ENCODE measurements at regions not wholly inside any gene's neighbourhood (a gene's known extent, or its start where the extent isn't known, plus 50 kb on each side); places are given as distances from the start of the nearest gene placed in this dataset.
A peak's percentile ranks its signal among the peaks of the same experiment; 100 is the strongest.

DNA sequence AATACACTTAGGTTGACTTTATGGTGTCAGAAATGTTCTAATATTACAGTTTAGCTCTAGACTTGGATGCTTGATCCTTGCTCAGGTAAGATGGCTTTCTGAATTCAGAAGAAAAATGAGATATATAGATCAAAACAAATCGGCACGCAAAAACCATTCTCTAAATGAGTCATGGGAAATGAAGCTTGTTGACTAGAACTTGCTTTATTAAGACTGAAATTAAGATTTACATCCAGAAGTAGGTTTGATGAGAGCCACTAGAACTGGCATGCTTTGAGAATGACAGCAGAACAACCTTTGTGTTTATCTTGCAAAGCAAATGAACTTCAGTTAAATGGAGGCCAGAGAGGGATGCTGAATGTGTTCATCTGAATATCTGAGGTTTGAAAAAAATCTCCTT, 304.9 kb upstream of the KLF3 start:
- H3K27me3 Mint-ChIP-seq, result peaks cover 0 to 2% of the 10 kb centered on the region in 2 donors
- H3K9me3 Mint-ChIP-seq, result no peaks in the 10 kb centered on the region
- ATAC-seq (no peak), DNase-seq (ENCODE audit: low spot score) (no peak)
- H3K4me1 Mint-ChIP-seq (ENCODE audit: low read depth in 2 of 2), result peaks cover 0 to 10% of the 10 kb centered on the region in 2 donors
- peak overlapping the region in 1 of 2 donors; percentile 43 for H3K27ac Mint-ChIP-seq
- no peak overlapping the region for H3K4me3 Mint-ChIP-seq
- no peaks in the 10 kb centered on the region for H3K36me3 Mint-ChIP-seq

DNA sequence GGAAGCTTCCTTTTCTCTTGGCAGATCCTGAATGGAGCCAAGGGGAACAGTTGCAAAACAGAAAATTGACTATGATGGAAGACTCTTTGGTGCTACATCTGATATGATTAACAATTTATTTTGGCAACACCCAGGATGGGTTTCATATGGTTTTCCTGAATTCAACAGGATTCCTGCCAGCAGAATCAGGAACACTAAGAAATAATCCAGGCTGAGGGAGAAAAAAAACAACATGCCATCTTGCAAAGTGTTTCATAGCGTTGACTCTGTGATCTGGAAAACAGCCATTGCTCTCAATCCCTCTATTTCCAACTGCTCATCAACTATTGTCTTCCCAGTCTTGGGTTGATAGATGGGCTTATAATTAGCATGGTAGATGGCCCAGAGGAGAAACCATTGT, 303.8 kb upstream of the KLF3 start:
- no peaks in the 10 kb centered on the region for H3K9me3 Mint-ChIP-seq

DNA sequence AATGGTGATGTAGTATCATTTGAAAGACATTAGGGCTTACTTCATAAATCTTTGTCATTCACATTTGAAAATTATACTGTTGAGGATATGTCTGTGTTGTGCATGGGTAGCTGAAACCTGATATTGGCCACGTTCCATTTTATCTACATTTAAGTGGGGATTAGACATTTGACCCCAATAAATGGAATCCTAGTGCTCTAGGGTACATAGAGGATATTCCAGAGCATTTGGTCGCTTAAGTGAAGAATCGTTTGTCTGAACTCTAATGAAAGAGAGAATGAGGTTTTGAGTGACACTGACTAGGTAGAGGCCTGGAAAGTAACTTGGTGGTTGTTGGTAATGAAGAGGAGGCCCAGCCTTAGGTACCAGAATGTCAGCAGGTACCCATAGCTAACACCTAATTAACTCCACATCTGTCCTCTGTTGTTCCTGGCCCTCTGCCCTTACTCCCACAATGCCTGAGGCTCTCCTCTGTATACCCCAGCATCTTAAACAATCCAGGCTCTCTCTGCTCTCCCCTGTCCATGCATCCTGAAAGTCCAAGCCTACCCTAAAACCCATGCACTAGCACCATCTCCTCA, 299.5 kb upstream of the KLF3 start:
- ATAC-seq (no peak), DNase-seq (ENCODE audit: low spot score) (no peak)
- Mint-ChIP-seq H3K9me3 (no peaks in the 10 kb centered on the region), H3K4me1 (ENCODE audit: low read depth in 2 of 2) (peaks cover 6 to 7% of the 10 kb centered on the region in 2 donors), H3K27me3 (peaks cover 0 to 7% of the 10 kb centered on the region in 2 donors), H3K36me3 (no peaks in the 10 kb centered on the region), H3K27ac (no peak overlapping the region), H3K4me3 (no peak overlapping the region)

More for the DNA sequence above, 303.8 kb upstream of the KLF3 start:
- Mint-ChIP-seq H3K27me3 (peaks cover 0 to 2% of the 10 kb centered on the region in 2 donors), H3K4me1 (ENCODE audit: low read depth in 2 of 2) (peaks cover 0 to 10% of the 10 kb centered on the region in 2 donors), H3K4me3 (no peak overlapping the region), H3K27ac (no peak overlapping the region), H3K36me3 (no peaks in the 10 kb centered on the region)
- ATAC-seq (no peak), DNase-seq (ENCODE audit: low spot score) (no peak)

DNA sequence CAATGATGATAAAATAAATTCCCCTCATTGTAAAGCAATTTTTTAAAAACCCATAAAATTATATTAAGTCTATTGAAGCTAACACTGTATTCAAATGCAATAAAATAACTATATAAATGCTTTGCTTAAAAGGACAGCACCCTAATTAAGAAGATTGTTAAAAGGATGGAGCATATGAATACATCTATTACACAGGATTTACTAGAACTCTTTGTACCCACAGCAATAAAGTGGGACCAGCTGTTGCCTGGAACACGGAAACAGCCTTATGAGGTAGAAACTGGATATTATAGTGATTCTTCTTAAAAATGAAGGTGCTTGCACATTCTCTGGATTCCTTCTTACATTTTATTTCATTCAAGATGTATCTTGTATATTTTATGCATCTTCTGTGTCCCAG, 298.7 kb upstream of the KLF3 start:
- Mint-ChIP-seq H3K27ac (no peak overlapping the region), H3K4me3 (no peak overlapping the region), H3K9me3 (no peaks in the 10 kb centered on the region), H3K27me3 (peaks cover 0 to 5% of the 10 kb centered on the region in 2 donors), H3K36me3 (no peaks in the 10 kb centered on the region), H3K4me1 (ENCODE audit: low read depth in 2 of 2) (peaks cover 6 to 7% of the 10 kb centered on the region in 2 donors)
- no peak for ATAC-seq
- no peak for DNase-seq (ENCODE audit: low spot score)

DNA sequence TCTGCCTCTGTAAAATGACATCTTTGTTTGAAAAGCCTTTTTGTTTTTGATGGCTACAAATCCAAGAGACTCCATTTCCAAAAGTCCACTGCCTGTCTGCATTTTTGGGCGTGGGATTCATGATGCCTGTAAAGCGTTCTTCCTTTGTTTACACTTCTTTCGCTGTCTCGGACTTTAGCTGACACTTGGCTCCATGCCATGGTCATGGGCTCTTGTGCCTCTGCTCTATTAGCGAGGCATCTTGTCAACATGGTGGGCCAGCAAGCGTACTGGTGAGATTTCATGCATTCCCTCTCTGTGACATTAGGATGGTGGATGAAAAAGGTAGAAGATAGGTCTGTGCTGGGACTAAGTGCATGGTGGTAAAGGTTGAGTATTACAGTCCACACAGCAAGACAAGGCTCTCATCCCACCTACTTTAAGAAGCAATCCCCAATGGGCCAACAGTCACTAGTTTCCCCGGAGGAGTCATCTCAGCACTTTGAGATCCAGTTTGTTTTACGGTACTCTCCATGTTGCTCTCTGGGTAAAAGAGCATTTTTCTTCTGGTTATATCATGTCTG, 298.2 kb upstream of the KLF3 start:
- no peak for ATAC-seq
- no peaks in the 10 kb centered on the region for H3K36me3 Mint-ChIP-seq

DNA sequence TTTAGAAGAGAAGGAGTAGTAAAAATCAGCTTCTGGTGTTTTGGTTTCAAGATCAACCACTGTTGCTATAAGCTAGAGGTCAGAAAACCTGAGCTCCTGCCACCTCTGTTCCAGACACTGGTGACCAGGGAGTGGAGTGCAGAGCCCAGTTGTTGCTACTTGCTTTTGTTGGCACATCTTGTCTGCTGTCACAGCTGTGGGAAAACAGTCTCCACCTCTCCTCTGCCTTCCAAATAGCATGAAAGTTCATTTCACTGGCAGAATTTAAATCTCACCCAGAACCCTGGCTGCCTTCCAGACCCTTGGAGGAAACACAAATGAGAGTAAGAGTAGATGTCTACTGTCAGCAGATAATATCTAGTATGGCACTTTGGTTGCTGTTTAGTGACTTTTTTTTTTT, 297.5 kb upstream of the KLF3 start:
- H3K27ac Mint-ChIP-seq, result peak overlapping the region in 1 of 2 donors; percentile 67
- no peak overlapping the region for H3K4me3 Mint-ChIP-seq
- H3K4me1 Mint-ChIP-seq (ENCODE audit: low read depth in 2 of 2), result peaks cover 7 to 8% of the 10 kb centered on the region in 2 donors
- ATAC-seq (no peak), DNase-seq (ENCODE audit: low spot score) (no peak)
- no peaks in the 10 kb centered on the region for H3K9me3 Mint-ChIP-seq
- H3K27me3 Mint-ChIP-seq, result peaks cover 0 to 5% of the 10 kb centered on the region in 2 donors
- no peaks in the 10 kb centered on the region for H3K36me3 Mint-ChIP-seq

More for the DNA sequence above, 298.2 kb upstream of the KLF3 start:
- H3K4me1 Mint-ChIP-seq (ENCODE audit: low read depth in 2 of 2), result peaks cover 6 to 7% of the 10 kb centered on the region in 2 donors
- no peaks in the 10 kb centered on the region for H3K9me3 Mint-ChIP-seq
- peak overlapping the region in 1 of 2 donors; percentile 67 for H3K27ac Mint-ChIP-seq
- H3K4me3 Mint-ChIP-seq, result no peak overlapping the region
- peaks cover 0 to 5% of the 10 kb centered on the region in 2 donors for H3K27me3 Mint-ChIP-seq
- no peak for DNase-seq (ENCODE audit: low spot score)

DNA sequence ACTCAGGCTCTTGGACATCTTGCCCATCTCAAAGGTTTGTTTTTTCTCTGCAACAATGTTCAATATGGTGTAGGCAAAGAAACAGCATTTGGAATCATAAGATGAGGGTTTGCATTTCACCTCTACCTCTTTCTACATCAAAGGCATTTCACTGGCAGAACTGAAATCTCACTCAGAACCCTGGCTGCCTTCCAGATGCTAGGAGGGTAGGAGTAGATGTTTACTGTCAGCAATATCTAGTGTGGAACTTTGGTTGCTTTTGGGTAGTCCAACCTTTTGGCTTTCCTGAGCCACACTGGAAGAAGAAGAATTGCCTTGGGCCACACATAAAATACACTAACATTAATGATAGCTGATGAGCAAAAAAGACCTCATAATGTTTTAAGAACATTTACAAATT, 297.0 kb upstream of the KLF3 start:
- no peak for ATAC-seq
- Mint-ChIP-seq H3K27me3 (peaks cover 0 to 5% of the 10 kb centered on the region in 2 donors), H3K9me3 (no peaks in the 10 kb centered on the region), H3K36me3 (no peaks in the 10 kb centered on the region), H3K4me1 (ENCODE audit: low read depth in 2 of 2) (peaks cover 7 to 13% of the 10 kb centered on the region in 2 donors), H3K27ac (peak overlapping the region in 1 of 2 donors; percentile 67), H3K4me3 (no peak overlapping the region)
- no peak for DNase-seq (ENCODE audit: low spot score)

DNA sequence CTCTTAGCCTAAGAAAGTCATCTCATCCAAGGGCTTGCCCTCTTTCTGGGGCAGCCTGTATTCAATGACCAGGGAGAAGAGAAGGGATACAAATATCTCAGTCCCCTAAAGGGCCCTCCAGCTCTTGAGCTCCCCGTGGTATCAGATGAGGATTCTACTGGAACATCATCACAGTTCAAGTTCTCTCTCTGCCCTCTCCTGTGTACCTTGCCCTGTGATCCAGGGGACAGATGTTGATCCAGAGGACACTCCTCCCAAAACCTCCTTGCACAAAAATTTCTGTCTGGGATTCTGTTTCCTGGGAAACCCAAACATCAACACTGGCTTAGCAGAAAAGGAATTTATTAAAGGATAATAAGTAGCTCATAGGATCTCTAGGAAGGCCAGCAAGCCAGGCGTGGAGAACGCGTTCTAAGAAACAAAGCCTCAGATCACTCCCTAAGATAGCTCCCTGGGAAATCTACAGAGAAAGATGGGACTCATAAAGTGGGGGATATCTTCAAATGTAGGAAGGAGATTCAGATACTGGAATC, 296.3 kb upstream of the KLF3 start:
- Mint-ChIP-seq H3K4me1 (ENCODE audit: low read depth in 2 of 2) (peaks cover 7 to 15% of the 10 kb centered on the region in 2 donors), H3K4me3 (no peak overlapping the region), H3K9me3 (no peaks in the 10 kb centered on the region), H3K27ac (peak overlapping the region in 1 of 2 donors; percentile 67), H3K36me3 (no peaks in the 10 kb centered on the region), H3K27me3 (peaks cover 0 to 5% of the 10 kb centered on the region in 2 donors)
- no peak for DNase-seq (ENCODE audit: low spot score)
- ATAC-seq, result no peak

DNA sequence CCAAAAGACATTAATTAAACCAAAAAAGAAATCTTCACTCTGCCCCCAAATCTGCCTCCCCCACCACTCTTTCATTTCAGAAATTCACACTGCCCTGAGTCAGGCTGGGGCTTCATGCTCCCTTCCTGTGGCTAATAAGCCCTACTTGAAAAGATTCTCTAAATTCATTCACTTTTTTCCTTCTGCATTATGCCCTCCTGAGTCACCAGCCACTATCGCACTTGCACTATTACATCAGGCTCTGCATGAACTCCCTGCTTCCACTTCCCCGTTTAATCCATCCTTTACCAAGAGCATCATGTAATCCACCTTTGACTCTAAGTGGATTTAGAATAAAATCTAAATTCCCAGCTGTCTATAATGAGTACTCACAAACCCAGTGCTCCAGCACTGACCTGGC, 295.4 kb upstream of the KLF3 start:
- peak overlapping the region in 1 of 2 donors; percentile 20 for H3K27ac Mint-ChIP-seq
- ATAC-seq (no peak), DNase-seq (ENCODE audit: low spot score) (no peak)
- H3K9me3 Mint-ChIP-seq, result no peaks in the 10 kb centered on the region
- H3K27me3 Mint-ChIP-seq, result peaks cover 0 to 5% of the 10 kb centered on the region in 2 donors
- peaks cover 12 to 18% of the 10 kb centered on the region in 2 donors for H3K4me1 Mint-ChIP-seq (ENCODE audit: low read depth in 2 of 2)
- H3K4me3 Mint-ChIP-seq, result no peak overlapping the region
- no peaks in the 10 kb centered on the region for H3K36me3 Mint-ChIP-seq

DNA sequence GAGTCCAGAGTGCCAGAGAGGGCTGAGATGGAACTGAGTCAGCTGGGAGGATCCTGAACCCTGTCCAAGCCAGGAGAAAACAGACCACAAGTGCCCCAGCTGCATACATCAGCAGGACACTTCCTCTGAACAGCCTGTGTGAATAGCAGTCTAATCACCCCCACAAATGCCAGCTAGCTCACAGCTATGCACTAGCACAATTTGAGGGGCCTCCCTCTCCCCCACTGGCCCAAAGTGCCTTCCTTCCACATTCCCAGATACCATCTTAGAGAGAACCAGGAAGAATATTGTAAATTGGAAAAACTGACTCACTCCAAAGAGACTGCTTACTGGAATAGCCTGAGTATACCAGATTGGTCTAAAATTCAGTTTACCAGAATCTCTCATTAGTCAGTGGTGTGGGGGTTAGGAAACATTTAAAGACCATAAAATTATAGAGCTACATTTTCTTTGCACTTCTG, 292.6 kb upstream of the KLF3 start:
- H3K27me3 Mint-ChIP-seq, result peaks cover 0 to 5% of the 10 kb centered on the region in 2 donors
- peaks cover 12 to 20% of the 10 kb centered on the region in 2 donors for H3K4me1 Mint-ChIP-seq (ENCODE audit: low read depth in 2 of 2)
- H3K4me3 Mint-ChIP-seq, result no peak overlapping the region
- H3K9me3 Mint-ChIP-seq, result no peaks in the 10 kb centered on the region
- DNase-seq (ENCODE audit: low spot score) (no peak), ATAC-seq (no peak)
- H3K27ac Mint-ChIP-seq, result peak overlapping the region in 1 of 2 donors; percentile 12
- H3K36me3 Mint-ChIP-seq, result no peaks in the 10 kb centered on the region

DNA sequence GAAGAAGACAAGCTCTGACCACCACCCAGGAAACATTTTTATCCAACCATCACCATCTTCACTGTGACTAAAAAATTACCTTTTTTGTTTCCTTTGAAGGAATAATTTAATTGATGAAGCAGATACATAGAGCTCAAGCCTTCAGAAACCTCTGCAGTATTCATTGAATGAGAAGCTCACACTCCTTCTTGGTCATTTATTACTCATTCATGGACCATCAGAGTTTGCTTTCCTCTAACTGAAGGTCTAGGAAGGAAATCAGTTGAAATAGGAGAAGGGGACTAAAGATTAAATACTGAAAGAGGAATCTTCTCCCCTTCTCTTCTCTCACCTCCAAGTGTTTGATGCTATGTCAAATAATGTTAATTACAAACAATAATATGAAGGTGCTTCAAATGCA, 290.6 kb upstream of the KLF3 start:
- ATAC-seq, result peak in 1 of 2 donors; percentile 59
- Mint-ChIP-seq H3K36me3 (peaks cover 7% of the 10 kb centered on the region), H3K4me1 (ENCODE audit: low read depth in 2 of 2) (peaks cover 17 to 22% of the 10 kb centered on the region in 2 donors)

DNA sequence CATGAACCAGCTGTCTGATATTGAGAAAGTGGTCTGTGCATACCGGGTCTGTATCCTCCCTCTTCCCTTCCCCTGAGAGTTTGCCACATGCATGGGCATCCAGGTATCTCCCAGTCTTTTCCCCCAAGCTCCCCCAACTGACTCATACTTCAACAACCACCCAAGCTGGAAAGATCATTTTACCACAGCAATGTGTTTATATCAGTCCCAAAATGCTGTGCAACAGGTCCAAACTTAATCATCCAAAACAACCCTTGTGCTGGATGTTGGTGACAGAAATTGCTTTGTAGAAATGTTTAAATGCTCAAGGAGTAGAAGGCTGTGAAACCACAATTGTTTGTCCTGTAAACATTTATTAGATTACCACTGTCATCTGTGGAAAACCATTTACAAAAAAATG, 286.8 kb upstream of the KLF3 start:
- no peaks in the 10 kb centered on the region for H3K27me3 Mint-ChIP-seq
- H3K4me1 Mint-ChIP-seq (ENCODE audit: low read depth in 2 of 2), result peaks cover 9 to 10% of the 10 kb centered on the region in 2 donors
- no peak overlapping the region for H3K4me3 Mint-ChIP-seq
- H3K27ac Mint-ChIP-seq, result no peak overlapping the region
- ATAC-seq, result no peak
- no peaks in the 10 kb centered on the region for H3K9me3 Mint-ChIP-seq
- H3K36me3 Mint-ChIP-seq, result peaks cover 7% of the 10 kb centered on the region
- DNase-seq (ENCODE audit: low spot score), result no peak

More for the DNA sequence above, 290.6 kb upstream of the KLF3 start:
- H3K27me3 Mint-ChIP-seq, result peaks cover 0 to 4% of the 10 kb centered on the region in 2 donors
- no peak overlapping the region for H3K4me3 Mint-ChIP-seq
- no peak for DNase-seq (ENCODE audit: low spot score)
- no peak overlapping the region for H3K27ac Mint-ChIP-seq
- no peaks in the 10 kb centered on the region for H3K9me3 Mint-ChIP-seq

DNA sequence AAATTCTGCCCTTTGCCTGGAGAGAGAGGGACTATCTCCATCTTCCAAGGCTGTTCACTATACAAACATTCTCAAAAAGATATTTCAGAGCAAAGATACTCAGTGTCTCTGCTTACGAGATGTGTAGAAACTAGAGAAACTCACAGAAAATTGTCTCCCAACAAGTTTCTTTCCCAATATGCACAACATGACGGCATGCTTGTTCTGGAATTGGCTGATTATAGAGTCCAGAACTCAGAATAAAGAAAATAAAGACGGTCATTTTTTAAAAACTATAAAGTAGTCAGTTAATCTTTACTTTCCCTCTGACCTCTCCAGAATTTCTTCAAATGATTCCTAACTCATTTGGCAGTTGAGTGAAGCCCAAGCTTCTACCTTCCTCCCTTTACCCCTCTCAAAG, 285.5 kb upstream of the KLF3 start:
- no peaks in the 10 kb centered on the region for H3K27me3 Mint-ChIP-seq
- H3K9me3 Mint-ChIP-seq, result no peaks in the 10 kb centered on the region
- no peak overlapping the region for H3K27ac Mint-ChIP-seq
- no peak for DNase-seq (ENCODE audit: low spot score)
- H3K4me3 Mint-ChIP-seq, result no peak overlapping the region
- H3K36me3 Mint-ChIP-seq, result peaks cover 7% of the 10 kb centered on the region
- H3K4me1 Mint-ChIP-seq (ENCODE audit: low read depth in 2 of 2), result peaks cover 5 to 10% of the 10 kb centered on the region in 2 donors
- ATAC-seq, result no peak

DNA sequence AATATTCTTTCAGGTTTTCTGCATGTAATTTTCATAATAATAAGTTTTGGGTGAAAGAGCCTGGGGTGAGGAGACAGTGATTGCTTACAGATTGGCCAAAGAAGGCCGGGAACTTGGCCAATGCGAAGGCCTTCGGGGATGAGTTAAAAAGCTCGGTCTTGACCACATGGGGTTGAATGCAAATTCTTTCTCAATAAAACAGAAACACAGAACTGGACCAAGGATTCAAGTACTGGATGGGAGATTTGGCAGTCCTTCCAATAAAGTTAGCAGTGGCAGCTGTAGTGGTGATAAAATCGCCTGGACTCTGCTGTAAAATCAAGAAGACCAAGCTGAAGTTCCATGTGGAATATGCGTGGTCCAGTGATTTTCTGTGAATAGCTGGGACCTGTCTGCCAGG, 282.2 kb upstream of the KLF3 start:
- ATAC-seq (no peak), DNase-seq (ENCODE audit: low spot score) (no peak)
- Mint-ChIP-seq H3K36me3 (peaks cover 7% of the 10 kb centered on the region), H3K4me3 (no peak overlapping the region), H3K4me1 (ENCODE audit: low read depth in 2 of 2) (peaks cover 5 to 7% of the 10 kb centered on the region in 2 donors), H3K27me3 (no peaks in the 10 kb centered on the region), H3K27ac (no peak overlapping the region), H3K9me3 (no peaks in the 10 kb centered on the region)
